Left renal pelvis (tissue), 4 donors: ENCODE measurements at regions not wholly inside any gene's neighbourhood (a gene's known extent, or its start where the extent isn't known, plus 50 kb on each side); places are given as distances from the start of the nearest gene placed in this dataset.
"Not testable (repeated sequence)": the region's sequence is repeated elsewhere in the genome, so short reads cannot be mapped to it uniquely, and the experiment has no call there.

Experiments used
- DNase-seq, 4 donors: peaks; one replicate each; pipeline ENCODE4 v3.0.0-alpha.2; 2013; ENCODE audit warnings: low read depth in 4 of 4, low spot score in 3 of 4

DNA sequence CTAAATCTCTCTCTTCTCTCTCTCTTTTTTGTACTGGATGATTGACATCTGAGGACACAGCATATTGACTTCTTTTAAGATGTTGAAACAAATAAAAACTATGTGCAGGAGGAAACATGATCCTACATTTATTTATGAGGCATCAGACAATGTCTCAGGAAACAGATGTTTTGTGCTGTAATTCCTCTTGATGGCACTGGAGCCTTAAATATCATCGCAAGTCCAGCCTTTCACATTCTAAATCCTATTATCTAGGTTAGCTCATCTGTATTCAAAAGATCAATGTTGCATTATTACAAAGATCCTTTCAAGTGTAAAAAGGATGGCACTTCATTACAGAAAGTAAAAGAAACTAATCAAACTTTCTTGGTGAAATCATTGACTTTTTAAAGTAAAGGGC is 63.9 kb downstream of the MAT2B start:
- DNase-seq = no peak

DNA sequence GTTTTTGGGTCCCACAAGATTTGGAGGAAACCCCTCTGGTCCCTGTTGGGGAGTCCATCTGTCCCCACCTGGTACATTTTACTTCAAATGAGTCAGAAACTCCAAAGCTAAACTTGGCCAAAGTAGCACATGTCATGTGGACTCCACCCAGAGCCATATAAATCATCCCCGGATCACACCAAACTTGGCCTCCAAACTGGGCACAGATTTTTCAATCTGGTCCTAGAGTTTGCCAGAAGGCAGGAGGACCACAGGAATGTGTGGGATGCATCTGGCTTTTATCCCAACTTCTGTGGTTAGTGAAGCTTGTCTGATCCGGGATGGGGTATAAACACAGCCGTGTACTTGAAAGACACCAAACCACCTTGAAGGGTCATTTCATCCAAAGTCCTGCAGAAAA is 66.3 kb downstream of the MAT2B start:
- DNase-seq = no peak

DNA sequence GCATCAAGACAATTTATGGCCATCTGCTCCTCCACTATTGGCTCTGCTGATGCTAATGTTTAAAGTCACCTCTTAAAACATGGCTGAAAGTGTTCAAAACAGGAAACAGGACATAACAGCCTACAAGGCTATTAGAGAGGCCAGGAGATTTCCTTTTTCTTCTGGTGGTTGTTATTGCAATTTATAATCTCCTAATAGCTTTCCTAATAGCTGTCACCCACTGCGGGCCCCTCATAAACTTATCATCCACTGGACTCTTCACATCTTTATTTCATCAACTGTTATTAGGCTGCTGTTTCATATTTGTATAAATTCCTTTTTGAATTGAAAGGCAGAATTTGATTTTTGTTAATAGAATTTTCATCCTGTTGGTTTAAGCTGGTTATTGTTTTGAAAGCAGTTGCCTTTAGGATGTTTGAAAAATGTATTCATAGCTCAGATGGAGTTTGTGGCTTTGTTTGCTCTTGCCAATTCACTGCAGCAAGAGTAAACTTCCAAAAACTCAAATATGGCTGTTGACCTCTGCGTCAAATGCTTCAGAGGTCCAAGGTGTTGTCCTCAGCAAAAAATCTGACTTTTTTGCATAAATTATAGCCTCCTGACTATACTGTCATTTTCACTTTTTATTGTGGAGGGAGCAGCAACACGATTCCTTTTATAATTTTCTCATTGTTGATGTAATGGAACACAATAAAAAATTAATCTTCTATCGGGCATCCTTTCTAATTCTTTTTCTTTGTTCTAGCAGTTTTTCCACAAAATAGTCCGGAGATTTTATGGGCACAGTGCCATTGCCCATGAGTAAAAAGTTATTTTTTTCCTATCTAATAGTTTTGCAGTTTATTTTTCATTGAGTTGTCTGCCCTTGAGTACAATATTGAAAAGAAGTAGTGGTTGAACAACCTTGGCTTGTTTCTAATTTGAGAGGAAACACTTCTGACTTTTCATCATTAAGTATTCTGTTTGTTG is 69.3 kb downstream of the MAT2B start:
- DNase-seq = no peak

DNA sequence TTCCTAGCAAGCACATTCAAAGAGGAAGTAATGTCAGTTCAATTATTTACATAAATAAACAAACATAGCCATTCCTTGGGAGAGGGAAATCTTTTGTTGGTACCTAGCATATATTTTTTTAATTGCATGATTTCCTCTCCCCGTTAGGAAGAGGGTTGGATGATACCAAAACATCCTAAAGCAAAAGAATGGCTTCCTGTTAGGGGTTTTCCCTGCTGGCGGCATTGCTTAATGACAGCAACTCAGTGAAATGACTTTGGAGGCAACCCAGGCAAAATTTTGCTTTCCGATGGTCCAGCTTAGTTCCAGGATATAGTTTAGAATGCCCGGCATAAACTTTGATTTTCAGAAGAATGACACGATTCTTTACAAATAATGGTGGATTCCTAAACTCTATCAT is 73.2 kb downstream of the MAT2B start:
- no peak for DNase-seq

DNA sequence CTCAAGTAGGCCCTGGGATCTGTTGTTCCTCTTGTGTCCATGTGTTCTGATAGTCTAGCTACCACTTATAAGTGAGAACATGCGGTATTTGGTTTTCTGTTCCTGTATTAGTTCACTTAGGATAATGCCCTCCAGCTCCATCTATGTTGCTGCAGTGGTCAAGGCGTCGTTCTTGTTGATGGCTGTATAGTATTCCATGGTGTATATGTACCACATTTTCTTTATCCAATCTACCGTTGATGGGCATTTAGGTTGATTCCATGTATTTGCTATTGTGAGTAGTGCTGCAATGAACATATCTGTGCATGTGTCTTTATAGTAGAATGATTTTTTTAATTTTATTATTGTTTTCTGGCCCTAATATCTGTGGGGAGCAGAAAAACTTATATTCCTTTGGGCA is 74.3 kb downstream of the MAT2B start:
- DNase-seq = no peak

DNA sequence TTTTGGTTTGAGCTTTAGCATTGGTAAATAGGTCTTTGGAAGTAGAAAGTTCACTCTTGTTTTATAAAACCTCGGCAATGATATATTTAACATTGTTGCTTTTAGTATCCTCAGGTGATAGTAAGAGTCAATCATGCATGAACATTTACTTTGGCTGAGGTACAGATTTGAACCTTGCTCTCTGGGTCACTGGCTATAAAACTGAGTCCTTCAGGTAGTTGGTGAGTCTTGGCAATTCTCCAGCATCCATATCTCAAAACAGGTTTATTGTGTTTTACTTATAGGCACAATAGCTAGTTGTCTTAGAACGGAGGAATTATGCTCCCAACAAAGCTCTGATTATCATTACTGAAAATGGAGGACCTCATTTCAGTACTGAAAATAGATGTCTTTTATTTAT is 75.1 kb downstream of the MAT2B start:
- DNase-seq = no peak

DNA sequence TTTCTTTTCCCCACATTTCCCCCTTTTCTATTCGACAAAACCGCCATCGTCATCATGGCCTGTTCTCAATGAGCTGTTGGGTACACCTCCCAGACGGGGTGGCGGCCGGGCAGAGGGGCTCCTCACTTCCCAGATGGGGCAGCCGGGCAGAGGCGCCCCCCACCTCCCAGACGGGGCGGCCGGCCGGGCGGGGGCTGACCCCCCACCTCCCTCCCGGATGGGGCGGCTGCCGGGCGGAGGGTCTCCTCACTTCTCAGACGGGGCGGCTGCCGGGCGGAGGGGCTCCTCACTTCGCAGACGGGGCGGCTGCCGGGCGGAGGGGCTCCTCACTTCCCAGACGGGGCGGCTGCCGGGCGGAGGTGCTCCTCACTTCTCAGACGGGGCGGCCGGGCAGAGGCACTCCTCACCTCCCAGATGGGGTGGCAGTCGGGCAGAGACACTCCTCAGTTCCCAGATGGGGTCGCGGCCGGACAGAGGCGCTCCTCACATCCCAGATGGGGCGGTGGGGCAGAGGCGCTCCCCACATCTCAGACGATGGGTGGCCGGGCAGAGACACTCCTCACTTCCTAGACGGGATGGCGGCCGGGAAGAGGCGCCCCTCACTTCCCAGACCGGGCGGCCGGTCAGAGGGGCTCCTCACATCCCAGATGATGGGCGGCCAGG is 78.2 kb downstream of the MAT2B start:
- not testable (repeated sequence) for DNase-seq

DNA sequence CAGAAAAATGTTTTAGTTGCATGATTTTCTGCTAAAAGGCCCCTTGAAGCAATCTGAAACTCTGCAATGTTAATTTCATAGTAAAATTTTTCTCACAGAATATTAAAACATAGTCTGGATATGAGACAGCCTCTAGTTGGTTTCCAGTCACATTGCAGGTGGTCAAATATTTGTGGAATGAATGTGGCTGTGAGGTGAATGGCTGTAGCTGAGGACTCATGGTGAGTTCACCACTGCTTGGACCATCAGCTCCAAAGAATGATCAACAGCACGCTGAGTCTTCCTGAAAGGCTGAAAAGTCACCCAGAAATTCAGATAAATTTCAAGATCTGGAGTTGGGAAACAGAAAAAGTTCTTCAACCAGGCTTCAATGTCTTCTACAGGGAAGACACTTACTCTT is 79.8 kb downstream of the MAT2B start:
- no peak for DNase-seq

DNA sequence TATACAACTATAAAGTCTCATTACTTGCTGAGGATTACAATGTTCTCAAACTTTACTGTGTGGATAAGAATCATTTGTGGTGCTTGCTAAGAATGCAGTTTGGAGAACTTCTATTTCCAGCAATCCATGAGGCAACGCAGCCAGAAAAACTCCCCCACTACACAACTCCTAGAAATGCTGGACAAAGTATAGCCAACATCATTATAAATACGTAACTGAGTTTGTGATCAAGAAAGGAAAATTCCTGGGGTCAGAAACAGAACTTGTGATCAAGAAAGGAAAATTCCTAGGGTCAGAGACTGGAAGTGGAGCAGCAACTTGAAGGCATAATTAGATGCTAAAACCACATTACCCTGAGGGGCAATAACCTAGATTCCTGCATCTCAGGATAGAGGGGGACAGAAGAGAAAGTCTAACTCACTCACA is 81.1 kb downstream of the MAT2B start:
- DNase-seq = no peak

DNA sequence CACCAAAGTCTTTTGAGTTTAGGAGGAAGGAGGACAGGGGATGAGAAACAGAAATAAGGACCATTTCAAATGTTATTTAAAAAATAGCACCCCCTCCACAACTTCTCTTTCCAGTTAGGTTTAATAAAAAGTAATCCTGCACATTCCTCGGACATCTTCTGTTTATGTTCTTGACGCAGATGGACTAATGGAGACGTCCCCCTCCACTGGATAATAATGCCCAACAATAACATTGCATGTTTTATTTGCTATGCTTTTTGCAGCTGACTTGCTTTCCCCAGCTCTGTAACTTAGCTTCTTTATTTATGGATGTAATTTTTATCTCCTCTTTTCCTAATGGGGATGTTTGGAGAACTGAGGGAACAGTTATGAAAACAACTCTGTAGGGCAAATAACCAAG is 89.5 kb downstream of the MAT2B start:
- no peak for DNase-seq

DNA sequence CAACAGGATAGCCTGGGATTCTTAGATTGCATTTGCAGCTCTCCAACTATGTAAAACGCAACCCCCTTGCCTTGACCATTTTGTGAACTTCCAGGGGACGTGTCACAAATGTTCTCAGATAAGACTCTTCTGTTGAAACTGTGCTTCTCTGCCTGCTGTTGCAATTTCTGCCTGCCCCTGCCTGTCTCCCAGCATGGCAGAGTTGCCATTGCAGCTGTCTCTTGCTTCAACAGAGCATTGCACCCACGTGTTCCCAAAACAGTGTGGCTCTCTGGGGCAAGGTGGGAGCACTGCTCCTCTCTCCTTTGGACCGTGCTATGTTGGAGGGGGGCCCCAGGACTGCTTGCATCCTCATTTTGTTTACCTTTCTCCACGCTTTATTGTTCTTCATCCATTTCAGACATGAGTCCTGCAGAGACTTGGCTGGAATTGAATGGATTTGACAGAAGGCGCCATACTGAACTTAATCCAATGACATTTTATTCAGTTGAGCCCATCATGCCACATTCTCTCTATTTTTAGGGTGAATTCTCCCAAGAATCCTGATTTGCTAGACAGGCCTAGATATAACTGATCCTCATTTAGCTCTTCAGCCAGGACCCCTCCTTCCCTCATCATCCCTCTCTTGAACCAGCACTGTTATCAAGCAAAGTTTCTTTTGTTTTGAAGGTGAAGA is 90.7 kb downstream of the MAT2B start:
- DNase-seq = no peak

DNA sequence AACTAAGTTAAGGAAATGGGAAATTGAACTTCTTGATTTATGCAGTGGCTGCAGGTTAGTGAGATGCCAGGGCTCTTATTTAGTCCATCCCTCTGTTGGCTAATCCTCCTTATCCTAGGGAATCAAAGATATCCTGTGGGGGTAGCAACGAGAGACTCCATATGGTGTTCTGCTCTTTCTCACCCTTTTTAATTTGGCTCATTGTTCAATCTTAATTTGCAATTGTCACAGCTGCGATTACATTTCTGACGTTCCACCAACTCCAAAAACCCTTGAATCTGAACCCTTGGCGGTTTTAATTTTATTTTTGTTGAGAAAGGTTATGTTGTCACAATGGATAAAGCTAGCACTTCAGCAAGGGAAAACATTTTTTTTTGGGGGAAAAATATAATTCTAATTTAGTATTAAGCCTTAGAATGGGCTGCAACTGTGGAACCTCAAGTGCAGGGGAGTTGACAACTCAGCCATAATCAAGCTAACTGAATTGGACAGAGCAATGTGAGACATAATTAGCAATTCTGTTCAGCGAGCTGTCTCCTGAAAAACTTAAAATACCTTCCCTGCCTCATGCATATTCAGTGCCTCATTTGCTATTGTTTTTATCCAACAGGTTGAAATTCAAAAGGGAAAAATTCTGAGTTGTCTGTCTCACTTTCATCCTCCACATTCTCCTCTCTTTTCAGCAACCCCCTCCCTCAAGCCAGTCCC is 91.3 kb downstream of the MAT2B start:
- DNase-seq = no peak

DNA sequence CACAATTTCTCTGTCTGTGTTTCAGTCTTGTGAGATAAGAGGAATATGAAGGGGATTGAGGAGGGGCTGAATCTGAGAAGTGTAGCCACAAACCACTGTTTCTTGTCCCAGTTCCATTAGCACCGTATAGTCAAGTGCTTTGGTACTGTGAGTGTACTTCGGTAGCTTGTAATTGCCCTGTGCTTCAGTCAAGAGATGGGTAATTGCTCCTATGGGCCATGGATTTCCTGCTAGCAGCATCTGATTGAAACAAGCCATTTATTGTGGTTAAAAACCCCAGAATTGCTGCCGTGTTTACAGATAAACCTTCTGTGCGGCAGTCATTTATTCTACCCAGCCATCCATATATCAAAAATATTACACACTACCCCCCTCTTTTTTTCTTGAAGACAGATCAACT is 98.6 kb downstream of the MAT2B start:
- no peak for DNase-seq

DNA sequence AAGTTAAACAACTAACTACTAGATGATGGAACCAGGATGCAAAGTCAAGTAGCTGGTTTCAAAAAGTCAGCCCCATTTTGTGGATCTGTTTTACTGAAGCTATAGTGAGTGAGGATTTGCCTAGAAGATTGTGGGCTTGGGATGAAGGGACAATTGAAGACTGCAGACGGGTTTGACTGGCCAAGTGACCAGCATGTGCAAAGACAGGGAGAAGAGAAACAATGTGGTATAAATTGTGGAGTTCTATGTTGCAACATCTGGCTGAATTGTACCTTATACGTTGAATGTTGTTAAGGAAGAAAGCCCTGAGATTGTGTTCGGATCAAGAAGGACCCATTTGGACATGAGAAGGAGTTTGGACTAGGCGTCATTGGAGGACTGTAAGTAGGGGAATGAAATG is 101.8 kb downstream of the MAT2B start:
- no peak for DNase-seq

DNA sequence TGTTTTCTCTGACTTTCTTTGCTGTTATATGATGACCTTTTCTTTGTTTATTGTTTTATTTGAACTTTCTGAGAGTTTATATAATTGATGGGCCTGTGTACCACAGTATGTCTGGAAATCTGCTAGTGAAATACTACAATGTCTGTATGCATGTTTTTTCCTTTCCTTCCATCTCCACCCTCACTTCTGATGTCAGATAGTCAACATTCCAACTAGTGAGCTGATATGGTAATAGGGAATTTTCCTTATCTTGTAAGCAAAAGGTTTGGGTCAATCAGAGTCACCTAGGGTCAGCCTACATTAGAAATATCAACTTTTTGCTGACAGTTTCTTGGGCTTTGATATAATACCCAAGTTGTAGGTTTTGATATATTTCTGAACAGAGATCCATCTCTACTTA is 103.2 kb downstream of the MAT2B start:
- no peak for DNase-seq

DNA sequence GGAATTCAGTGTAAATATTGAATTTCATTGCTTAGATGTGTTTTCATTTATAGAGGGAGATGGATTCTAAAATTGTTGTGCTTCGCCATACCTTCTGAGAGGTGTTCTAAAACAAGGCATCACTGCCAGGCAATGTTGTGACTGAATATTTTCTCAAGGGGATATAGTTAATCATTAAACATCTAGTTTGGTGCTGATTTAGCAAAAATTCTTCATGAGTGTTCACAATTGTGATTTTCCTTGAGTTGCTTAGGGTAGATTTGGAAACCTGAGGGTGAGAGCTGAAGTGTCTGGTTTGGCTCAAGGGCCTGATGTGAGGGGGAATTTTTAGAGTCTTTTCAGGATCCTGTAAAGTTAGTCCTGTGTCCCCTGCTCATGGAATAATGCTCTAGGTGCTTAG is 104.5 kb downstream of the MAT2B start:
- DNase-seq = no peak

DNA sequence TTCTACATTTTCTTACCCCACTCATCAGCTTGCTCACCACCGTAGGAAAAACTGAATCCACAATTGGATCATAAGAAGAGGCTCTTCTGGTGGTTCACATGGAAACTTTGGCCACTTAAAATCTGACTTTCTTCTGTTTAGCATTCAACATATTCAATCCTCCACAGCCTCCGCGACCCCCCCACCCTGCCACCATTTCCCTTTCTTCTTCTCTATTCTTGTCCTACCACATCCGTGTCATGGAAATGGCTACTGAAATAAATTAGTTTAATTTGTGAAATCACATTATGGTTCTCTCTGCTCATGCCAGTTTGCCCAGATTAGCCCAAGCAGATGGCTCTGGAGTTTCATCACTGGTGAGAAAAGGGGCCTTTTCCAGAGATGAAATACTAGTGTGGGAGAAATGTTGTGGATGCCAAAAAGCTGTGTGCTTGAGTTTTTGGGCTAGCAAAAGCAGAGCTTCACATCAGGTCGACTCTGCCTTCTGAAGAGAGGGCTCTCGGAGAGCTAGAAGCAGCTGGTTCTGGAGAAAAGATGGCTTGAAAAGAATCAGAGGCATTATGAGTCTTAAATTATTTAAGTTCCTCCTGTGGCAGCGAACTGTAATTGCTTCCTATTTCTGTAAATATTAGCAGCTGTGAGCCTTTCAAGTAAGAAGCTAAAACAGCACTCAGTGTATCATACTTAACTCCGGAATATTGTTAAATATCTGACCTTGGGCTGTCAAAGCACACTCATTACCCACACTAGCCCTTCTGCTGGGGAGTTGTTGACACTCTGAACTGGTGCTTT is 107.1 kb downstream of the MAT2B start:
- no peak for DNase-seq

DNA sequence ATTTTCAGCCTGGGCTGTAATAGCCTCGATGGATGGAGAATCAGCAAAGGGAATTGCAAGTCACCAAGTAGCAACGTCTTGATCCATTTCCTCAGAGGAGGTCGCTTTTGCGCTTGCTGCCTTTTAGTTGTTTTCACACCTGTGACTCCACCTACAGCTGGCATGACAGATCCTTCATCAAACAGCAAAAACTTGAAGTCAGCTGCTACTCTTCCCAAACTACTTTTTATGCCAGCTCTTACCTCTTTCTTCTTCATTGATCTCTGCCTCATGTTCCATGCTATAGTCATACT is 107.7 kb downstream of the MAT2B start:
- DNase-seq = no peak

DNA sequence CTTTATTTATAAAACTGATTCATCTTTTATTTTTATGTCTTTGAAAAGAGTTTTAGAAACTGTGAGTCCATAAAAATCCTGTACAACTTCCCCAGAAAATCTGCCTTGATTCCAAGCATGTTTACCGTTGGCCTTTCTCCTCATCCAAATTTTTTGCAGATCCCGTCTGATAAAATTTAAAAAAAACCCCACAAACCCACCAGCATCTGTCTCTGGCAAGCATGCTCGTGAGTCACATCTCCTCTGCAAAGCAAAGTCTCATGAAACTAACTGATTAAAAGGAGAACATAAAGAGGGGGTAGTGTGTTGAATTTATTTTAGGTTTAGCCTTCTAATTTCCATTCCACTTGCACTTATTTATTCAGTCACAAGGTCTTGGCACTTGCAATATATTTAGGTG is 109.4 kb downstream of the MAT2B start:
- no peak for DNase-seq

DNA sequence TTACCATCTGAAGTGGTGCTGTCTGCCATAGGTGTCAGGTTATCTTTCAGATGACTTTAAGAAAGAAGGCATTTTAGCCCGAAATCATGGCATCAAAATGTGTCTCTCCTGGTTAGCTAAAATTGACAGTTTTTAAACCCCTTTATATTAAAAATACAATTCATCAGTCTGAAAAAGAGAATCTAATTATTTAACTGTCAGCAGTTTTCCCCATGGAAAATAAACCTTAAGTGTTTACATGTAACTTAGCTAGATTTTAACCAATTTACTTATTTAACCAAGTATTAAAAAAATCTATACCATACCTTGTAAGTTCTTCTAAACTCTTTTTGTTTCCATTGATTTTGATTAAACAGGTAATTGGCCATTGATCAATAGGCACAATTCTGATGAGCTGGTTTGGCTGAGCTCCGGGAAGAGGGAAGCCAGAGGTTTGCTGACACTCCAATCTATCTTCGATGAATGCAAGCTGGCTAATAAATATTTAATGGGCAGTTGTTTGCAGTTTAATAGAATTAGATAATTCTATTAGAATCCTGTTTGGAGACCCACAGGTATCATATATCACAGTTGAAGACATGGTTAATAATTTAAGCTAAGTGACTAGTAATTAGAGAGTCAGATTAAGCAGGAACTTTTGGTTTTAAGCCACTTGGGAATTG is 114.0 kb downstream of the MAT2B start:
- DNase-seq = no peak
